Liver (tissue), 8 donors: ENCODE measurements at regions not wholly inside any gene's neighbourhood (a gene's known extent, or its start where the extent isn't known, plus 50 kb on each side); places are given as distances from the start of the nearest gene placed in this dataset.

Experiments used
- DNase-seq: peaks from one replicate; pipeline ENCODE4 v3.0.0-alpha.2; 2017; ENCODE audit warnings: low spot score
- H3K27ac ChIP-seq, 2 donors: one replicate each; pipeline ENCODE4 v1.7.0; 2013; ENCODE audit warnings: inconsistent platforms in 2 of 2, low read length in 2 of 2, control low read depth in 1 of 2, low read depth in 1 of 2, mild to moderate bottlenecking in 1 of 2
- H3K27me3 ChIP-seq, 4 donors: one replicate each; pipeline versions ENCODE4 v1.6.1 to v1.7.0; 2013; ENCODE audit warnings: low read length in 3 of 4, inconsistent platforms in 1 of 4, mild to moderate bottlenecking in 1 of 4, moderate library complexity in 1 of 4; ENCODE audit not compliant: control insufficient read depth in 4 of 4, insufficient read depth in 4 of 4
- H3K36me3 ChIP-seq, 4 donors: one replicate each; pipeline versions ENCODE4 v1.6.1 to v1.7.0; 2013; ENCODE audit warnings: low read length in 3 of 4, mild to moderate bottlenecking in 3 of 4, low read depth in 1 of 4, moderate library complexity in 1 of 4; ENCODE audit not compliant: control insufficient read depth in 4 of 4, insufficient read depth in 3 of 4
- H3K4me1 ChIP-seq, 4 donors: one replicate each; pipeline versions ENCODE4 v1.6.1 to v1.7.0; 2013; ENCODE audit warnings: low read length in 3 of 4, mild to moderate bottlenecking in 3 of 4, moderate library complexity in 1 of 4; ENCODE audit not compliant: control insufficient read depth in 4 of 4, insufficient read depth in 4 of 4
- H3K4me3 ChIP-seq, 3 donors: one replicate each; pipeline versions ENCODE4 v1.6.1 to v1.7.0; 2013; ENCODE audit warnings: low read length in 3 of 3, control low read depth in 1 of 3, low read depth in 1 of 3, mild to moderate bottlenecking in 1 of 3
- H3K9ac ChIP-seq, 2 donors: one replicate each; pipeline ENCODE4 v1.7.0; 2013; ENCODE audit warnings: low read length in 2 of 2, mild to moderate bottlenecking in 2 of 2, moderate library complexity in 2 of 2, control low read depth in 1 of 2, low read depth in 1 of 2
- H3K9me3 ChIP-seq, 4 donors: one replicate each; pipeline versions ENCODE4 v1.6.1 to v1.7.0; 2013; ENCODE audit warnings: low read length in 3 of 4; ENCODE audit not compliant: control insufficient read depth in 4 of 4
- ATF3 ChIP-seq: IDR thresholded peaks from 2 replicates; pipeline ENCODE4 v1.6.1; 2016; ENCODE audit warnings: antibody characterized with exemption
- CTCF ChIP-seq: fragments of 150-350 bp; IDR thresholded peaks from 2 replicates; pipeline ENCODE4 v1.5.1; 2017; ENCODE audit warnings: improper control_type of control experiment, low read depth, low read length; ENCODE audit not compliant: missing input control
- FOXA1 ChIP-seq: IDR thresholded peaks from 2 replicates; pipeline ENCODE4 v1.6.1; 2016; ENCODE audit warnings: antibody characterized with exemption
- FOXA2 ChIP-seq: IDR thresholded peaks from 2 replicates; pipeline ENCODE4 v1.6.1; 2016; ENCODE audit warnings: antibody characterized with exemption
- HNF4A ChIP-seq, 2 donors: conservative IDR thresholded peaks; 2 replicates each; pipeline ENCODE4 v1.6.1; 2016; ENCODE audit warnings: antibody characterized with exemption in 2 of 2, mild to moderate bottlenecking in 2 of 2
- HNF4G ChIP-seq: IDR thresholded peaks from 2 replicates; pipeline ENCODE4 v1.6.1; 2016; ENCODE audit warnings: antibody characterized with exemption
- JUND ChIP-seq, 2 donors: IDR thresholded peaks; 2 replicates each; pipeline ENCODE4 v1.6.1; 2016; ENCODE audit warnings: antibody characterized with exemption in 2 of 2
- NR2F2 ChIP-seq: IDR thresholded peaks from 2 replicates; pipeline ENCODE4 v1.6.1; 2016; ENCODE audit warnings: antibody characterized with exemption
- RAD21 ChIP-seq, 2 donors: IDR thresholded peaks; 2 replicates each; pipeline ENCODE4 v1.6.1; 2016; ENCODE audit warnings: antibody characterized with exemption in 2 of 2, mild to moderate bottlenecking in 2 of 2
- REST ChIP-seq: IDR thresholded peaks from 2 replicates; pipeline ENCODE4 v1.6.1; 2016; ENCODE audit warnings: antibody characterized with exemption, mild to moderate bottlenecking
- RXRA ChIP-seq, 2 donors: IDR thresholded peaks; 2 replicates each; pipeline ENCODE4 v1.6.1; 2017 to 2018; ENCODE audit warnings: antibody characterized with exemption in 2 of 2, mild to moderate bottlenecking in 1 of 2
- SP1 ChIP-seq: IDR thresholded peaks from 2 replicates; pipeline ENCODE4 v1.6.1; 2018; ENCODE audit warnings: antibody characterized with exemption, mild to moderate bottlenecking
- TAF1 ChIP-seq: conservative IDR thresholded peaks from 2 replicates; pipeline ENCODE4 v1.6.1; 2016; ENCODE audit warnings: antibody characterized with exemption, mild to moderate bottlenecking
- YY1 ChIP-seq: IDR thresholded peaks from 2 replicates; pipeline ENCODE4 v1.6.1; 2016; ENCODE audit warnings: antibody characterized with exemption, mild to moderate bottlenecking
- ZBTB33 ChIP-seq: IDR thresholded peaks from 2 replicates; pipeline ENCODE4 v1.6.1; 2016; ENCODE audit warnings: antibody characterized with exemption
- WGBS: extraction: QIAGEN DNeasy Blood & Tissue Kit; methylation state at CpG from one replicate; pipeline ENCODE4 v1.1.7; 2013; 5-methylcytosine and 5-hydroxymethylcytosine counted together
- donor health status: healthy.
- donor health status: healthy.
- donor health status: healthy.
- donor health status: healthy.
- donor health status: healthy.

GRCh38 chr3:72233571-72233970, 448.6 kb upstream of the PROK2 start:
- Histone ChIP-seq H3K9me3 (no peaks in the 10 kb centered on the region), H3K27ac (no peak overlapping the region), H3K4me3 (no peak overlapping the region), H3K4me1 (peaks cover 0 to 12% (median 11%) of the 10 kb centered on the region in 4 donors), H3K36me3 (no peaks in the 10 kb centered on the region), H3K9ac (no peak overlapping the region), H3K27me3 (no peaks in the 10 kb centered on the region)
- TF ChIP-seq RXRA (IDR thresholded peaks at IDR 0.05) = no peak
- no peak for DNase-seq
- 90% methylated on average over 2 of the region's 2 CpGs for WGBS

GRCh38 chr3:72232777-72233176, 447.8 kb upstream of the PROK2 start:
- H3K27me3 ChIP-seq = no peaks in the 10 kb centered on the region
- H3K4me1 ChIP-seq = peaks cover 0 to 12% (median 11%) of the 10 kb centered on the region in 4 donors
- H3K4me3 ChIP-seq = no peak overlapping the region
- no peaks in the 10 kb centered on the region for H3K9me3 ChIP-seq
- no peak overlapping the region for H3K9ac ChIP-seq
- H3K36me3 ChIP-seq = no peaks in the 10 kb centered on the region
- H3K27ac ChIP-seq = no peak overlapping the region
- no peak for TF ChIP-seq SP1
- TF ChIP-seq JUND (IDR thresholded peaks at IDR 0.05) = no peak
- no peak for TF ChIP-seq YY1
- no peak for TF ChIP-seq REST
- no peak for TF ChIP-seq TAF1
- TF ChIP-seq ZBTB33 = no peak
- no peak for TF ChIP-seq HNF4G
- no peak for DNase-seq
- 87% methylated on average over 6 of the region's 6 CpGs for WGBS

- H3K36me3 ChIP-seq = no peaks in the 10 kb centered on the region
- no peaks in the 10 kb centered on the region for H3K9me3 ChIP-seq
- DNase-seq = no peak
- H3K4me1 ChIP-seq = peaks cover 0 to 12% (median 11%) of the 10 kb centered on the region in 4 donors
- H3K27ac ChIP-seq = no peak overlapping the region
- 95% methylated on average over 4 of the region's 4 CpGs for WGBS
- no peak overlapping the region for H3K9ac ChIP-seq
- no peak overlapping the region for H3K4me3 ChIP-seq
- no peaks in the 10 kb centered on the region for H3K27me3 ChIP-seq
- TF ChIP-seq RXRA (IDR thresholded peaks at IDR 0.05) = no peak
- TF ChIP-seq SP1 = no peak
- TF ChIP-seq HNF4G = no peak
- TF ChIP-seq HNF4A (conservative IDR thresholded peaks at IDR 0.05) = no peak
- no peak for TF ChIP-seq FOXA1
- TF ChIP-seq ATF3 = no peak
- no peak for TF ChIP-seq REST
- no peak for TF ChIP-seq ZBTB33
- TF ChIP-seq JUND (IDR thresholded peaks at IDR 0.05) = no peak
- TF ChIP-seq CTCF = no peak
- TF ChIP-seq RAD21 (IDR thresholded peaks at IDR 0.05) = no peak
- no peak for TF ChIP-seq FOXA2
- TF ChIP-seq YY1 = no peak
- TF ChIP-seq TAF1 = no peak
- no peak for TF ChIP-seq NR2F2
Observed at GRCh38 chr3:72232331-72232730, 447.4 kb upstream of the PROK2 start.
